Epithelial cell of esophagus (primary cell): ENCODE measurements at regions not wholly inside any gene's neighbourhood (a gene's known extent, or its start where the extent isn't known, plus 50 kb on each side); places are given as distances from the start of the nearest gene placed in this dataset.
A peak's percentile ranks its signal among the peaks of the same experiment; 100 is the strongest.

Source experiments
- DNase-seq: peaks from one replicate; pipeline ENCODE4 v3.0.0; 2010; ENCODE audit warnings: low read depth
- H3K4me3 ChIP-seq: 2 replicates; pipeline ENCODE4 v1.5.1; 2011; ENCODE audit warnings: mild to moderate bottlenecking, low read length, control low read depth
- CTCF ChIP-seq: IDR thresholded peaks from 2 replicates; pipeline ENCODE4 v1.5.1; 2011; ENCODE audit warnings: low read depth, mild to moderate bottlenecking, low read length, control low read depth, inconsistent platforms; ENCODE audit not compliant: insufficient read depth; ENCODE audit errors: missing control alignments

- DNase-seq = peak; percentile 65
- peak; percentile 17 for TF ChIP-seq CTCF
- H3K4me3 ChIP-seq = no peak overlapping the region
Measured at GRCh38 chr11:119861160-119861559, 132.2 kb upstream of the NECTIN1 start.

GRCh38 chr11:119860561-119861094 is 131.6 kb upstream of the NECTIN1 start:
- H3K4me3 ChIP-seq = no peak overlapping the region
- no peak for TF ChIP-seq CTCF
- DNase-seq = peak; percentile 73

- H3K4me3 ChIP-seq = no peak overlapping the region
- no peak for TF ChIP-seq CTCF
- DNase-seq = peak; percentile 58
Measured at GRCh38 chr11:119859684-119860083, 130.7 kb upstream of the NECTIN1 start.

GRCh38 chr11:119858288-119858687 is 129.3 kb upstream of the NECTIN1 start:
- peak; percentile 51 for DNase-seq
- peak; percentile 17 for TF ChIP-seq CTCF
- no peak overlapping the region for H3K4me3 ChIP-seq

- H3K4me3 ChIP-seq = no peak overlapping the region
- TF ChIP-seq CTCF = no peak
- DNase-seq = no peak
Measured at GRCh38 chr11:119856681-119857485, 127.9 kb upstream of the NECTIN1 start.

- no peak for TF ChIP-seq CTCF
- no peak for DNase-seq
- no peak overlapping the region for H3K4me3 ChIP-seq
Measured at GRCh38 chr11:119855066-119855465, 126.1 kb upstream of the NECTIN1 start.
